ENCODE measurements at regions not wholly inside any gene's neighbourhood (a gene's known extent, or its start where the extent isn't known, plus 50 kb on each side); places are given as distances from the start of the nearest gene placed in this dataset.

- Histone ChIP-seq H3K36me3 (ENCODE audit: control insufficient read depth in 4 of 4, insufficient read depth in 3 of 4, low read depth in 1 of 4, low read length in 3 of 4) (no peaks in the 10 kb centered on the region), H3K4me1 (ENCODE audit: control insufficient read depth in 4 of 4, insufficient read depth in 4 of 4, low read length in 3 of 4) (peaks cover 0 to 2% (median under 1%) of the 10 kb centered on the region in 4 donors), H3K4me3 (ENCODE audit: low read depth in 1 of 3, low read length in 3 of 3) (no peak overlapping the region), H3K9ac (ENCODE audit: low read depth in 1 of 2, low read length in 2 of 2) (no peak overlapping the region), H3K9me3 (ENCODE audit: control insufficient read depth in 4 of 4, low read length in 3 of 4) (no peaks in the 10 kb centered on the region), H3K27ac (ENCODE audit: low read depth in 1 of 2, low read length in 2 of 2) (no peak overlapping the region), H3K27me3 (ENCODE audit: control insufficient read depth in 4 of 4, insufficient read depth in 4 of 4, low read length in 3 of 4) (no peaks in the 10 kb centered on the region)
- WGBS: 97% methylated on average over 3 of the region's 3 CpGs
- TF ChIP-seq ATF3 (IDR thresholded peaks at IDR 0.05): no peak
- no peak for TF ChIP-seq FOXA1 (IDR thresholded peaks at IDR 0.05)
- TF ChIP-seq JUND (IDR thresholded peaks at IDR 0.05): no peak
- no peak for TF ChIP-seq NR2F2 (IDR thresholded peaks at IDR 0.05)
- no peak for DNase-seq (ENCODE audit: low spot score)
Measured at GRCh38 chr6:6895929-6896328, 211.8 kb upstream of the RREB1 start.

DNA sequence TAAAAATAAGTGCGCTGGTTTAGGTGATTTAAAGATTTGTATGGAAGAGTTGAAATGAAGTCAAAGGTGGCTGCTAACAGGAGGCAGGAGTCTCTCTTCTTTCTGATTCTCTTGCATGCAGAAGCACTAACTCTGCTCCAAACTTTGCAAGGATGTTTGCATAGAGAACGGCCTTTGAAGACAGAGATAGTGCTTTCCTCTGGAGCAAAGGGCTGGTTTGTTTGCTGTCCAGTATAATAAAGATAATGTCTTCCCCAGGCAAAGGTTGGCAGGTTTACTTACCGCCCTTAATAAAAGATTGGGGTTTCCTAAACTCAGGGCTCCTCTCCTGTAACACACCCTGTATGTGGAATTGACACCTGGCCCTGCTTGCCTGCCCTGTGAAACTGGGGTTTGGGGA lies 210.6 kb upstream of the RREB1 start:
- Histone ChIP-seq H3K36me3 (ENCODE audit: control insufficient read depth in 4 of 4, insufficient read depth in 3 of 4, low read depth in 1 of 4, low read length in 3 of 4) (no peaks in the 10 kb centered on the region), H3K27ac (ENCODE audit: low read depth in 1 of 2, low read length in 2 of 2) (no peak overlapping the region), H3K9me3 (ENCODE audit: control insufficient read depth in 4 of 4, low read length in 3 of 4) (no peaks in the 10 kb centered on the region), H3K4me1 (ENCODE audit: control insufficient read depth in 4 of 4, insufficient read depth in 4 of 4, low read length in 3 of 4) (peaks cover 0 to 2% (median 0%) of the 10 kb centered on the region in 4 donors), H3K27me3 (ENCODE audit: control insufficient read depth in 4 of 4, insufficient read depth in 4 of 4, low read length in 3 of 4) (no peaks in the 10 kb centered on the region), H3K9ac (ENCODE audit: low read depth in 1 of 2, low read length in 2 of 2) (no peak overlapping the region), H3K4me3 (ENCODE audit: low read depth in 1 of 3, low read length in 3 of 3) (no peak overlapping the region)
- TF ChIP-seq TAF1 (conservative IDR thresholded peaks at IDR 0.05) (no peak), HNF4A (conservative IDR thresholded peaks at IDR 0.05) (no peak), FOXA1 (IDR thresholded peaks at IDR 0.05) (no peak), NR2F2 (IDR thresholded peaks at IDR 0.05) (no peak), RXRA (IDR thresholded peaks at IDR 0.05) (no peak), JUND (IDR thresholded peaks at IDR 0.05) (no peak), FOXA2 (IDR thresholded peaks at IDR 0.05) (no peak), GABPA (IDR thresholded peaks at IDR 0.05 in 1 of 2, conservative IDR thresholded peaks at IDR 0.05 in 1 of 2) (no peak), YY1 (IDR thresholded peaks at IDR 0.05) (no peak), EGR1 (IDR thresholded peaks at IDR 0.05; ENCODE audit: low read depth in 2 of 2) (no peak), ATF3 (IDR thresholded peaks at IDR 0.05) (no peak), RAD21 (IDR thresholded peaks at IDR 0.05) (no peak)
- TF ChIP-seq, protein P1, sequence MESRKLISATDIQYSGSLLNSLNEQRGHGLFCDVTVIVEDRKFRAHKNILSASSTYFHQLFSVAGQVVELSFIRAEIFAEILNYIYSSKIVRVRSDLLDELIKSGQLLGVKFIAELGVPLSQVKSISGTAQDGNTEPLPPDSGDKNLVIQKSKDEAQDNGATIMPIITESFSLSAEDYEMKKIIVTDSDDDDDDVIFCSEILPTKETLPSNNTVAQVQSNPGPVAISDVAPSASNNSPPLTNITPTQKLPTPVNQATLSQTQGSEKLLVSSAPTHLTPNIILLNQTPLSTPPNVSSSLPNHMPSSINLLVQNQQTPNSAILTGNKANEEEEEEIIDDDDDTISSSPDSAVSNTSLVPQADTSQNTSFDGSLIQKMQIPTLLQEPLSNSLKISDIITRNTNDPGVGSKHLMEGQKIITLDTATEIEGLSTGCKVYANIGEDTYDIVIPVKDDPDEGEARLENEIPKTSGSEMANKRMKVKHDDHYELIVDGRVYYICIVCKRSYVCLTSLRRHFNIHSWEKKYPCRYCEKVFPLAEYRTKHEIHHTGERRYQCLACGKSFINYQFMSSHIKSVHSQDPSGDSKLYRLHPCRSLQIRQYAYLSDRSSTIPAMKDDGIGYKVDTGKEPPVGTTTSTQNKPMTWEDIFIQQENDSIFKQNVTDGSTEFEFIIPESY (IDR thresholded peaks at IDR 0.05): no peak
- TF ChIP-seq, protein P2, sequence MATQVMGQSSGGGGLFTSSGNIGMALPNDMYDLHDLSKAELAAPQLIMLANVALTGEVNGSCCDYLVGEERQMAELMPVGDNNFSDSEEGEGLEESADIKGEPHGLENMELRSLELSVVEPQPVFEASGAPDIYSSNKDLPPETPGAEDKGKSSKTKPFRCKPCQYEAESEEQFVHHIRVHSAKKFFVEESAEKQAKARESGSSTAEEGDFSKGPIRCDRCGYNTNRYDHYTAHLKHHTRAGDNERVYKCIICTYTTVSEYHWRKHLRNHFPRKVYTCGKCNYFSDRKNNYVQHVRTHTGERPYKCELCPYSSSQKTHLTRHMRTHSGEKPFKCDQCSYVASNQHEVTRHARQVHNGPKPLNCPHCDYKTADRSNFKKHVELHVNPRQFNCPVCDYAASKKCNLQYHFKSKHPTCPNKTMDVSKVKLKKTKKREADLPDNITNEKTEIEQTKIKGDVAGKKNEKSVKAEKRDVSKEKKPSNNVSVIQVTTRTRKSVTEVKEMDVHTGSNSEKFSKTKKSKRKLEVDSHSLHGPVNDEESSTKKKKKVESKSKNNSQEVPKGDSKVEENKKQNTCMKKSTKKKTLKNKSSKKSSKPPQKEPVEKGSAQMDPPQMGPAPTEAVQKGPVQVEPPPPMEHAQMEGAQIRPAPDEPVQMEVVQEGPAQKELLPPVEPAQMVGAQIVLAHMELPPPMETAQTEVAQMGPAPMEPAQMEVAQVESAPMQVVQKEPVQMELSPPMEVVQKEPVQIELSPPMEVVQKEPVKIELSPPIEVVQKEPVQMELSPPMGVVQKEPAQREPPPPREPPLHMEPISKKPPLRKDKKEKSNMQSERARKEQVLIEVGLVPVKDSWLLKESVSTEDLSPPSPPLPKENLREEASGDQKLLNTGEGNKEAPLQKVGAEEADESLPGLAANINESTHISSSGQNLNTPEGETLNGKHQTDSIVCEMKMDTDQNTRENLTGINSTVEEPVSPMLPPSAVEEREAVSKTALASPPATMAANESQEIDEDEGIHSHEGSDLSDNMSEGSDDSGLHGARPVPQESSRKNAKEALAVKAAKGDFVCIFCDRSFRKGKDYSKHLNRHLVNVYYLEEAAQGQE (IDR thresholded peaks at IDR 0.05): no peak
- TF ChIP-seq, protein P3, sequence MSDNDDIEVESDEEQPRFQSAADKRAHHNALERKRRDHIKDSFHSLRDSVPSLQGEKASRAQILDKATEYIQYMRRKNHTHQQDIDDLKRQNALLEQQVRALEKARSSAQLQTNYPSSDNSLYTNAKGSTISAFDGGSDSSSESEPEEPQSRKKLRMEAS (IDR thresholded peaks at IDR 0.05): no peak
- DNase-seq (ENCODE audit: low spot score): no peak
- WGBS: 79% methylated on average over 3 of the region's 3 CpGs

Measured in liver (tissue), 7 donors.